NCI-H748 treated with DMSO at 0.1 percent for 48 hours (cell line): ENCODE measurements at regions not wholly inside any gene's neighbourhood (a gene's known extent, or its start where the extent isn't known, plus 50 kb on each side); places are given as distances from the start of the nearest gene placed in this dataset.
"Not testable (repeated sequence)": the region's sequence is repeated elsewhere in the genome, so short reads cannot be mapped to it uniquely, and the experiment has no call there.

Source experiments
- DNase-seq: peaks from one replicate; lab custom pipeline; 2025; lab: John Stamatoyannopoulos, UW

GRCh38 chr2:43019025-43019367, 207.4 kb downstream of the ZFP36L2 start:
- no peak for DNase-seq

- no peak for DNase-seq
These were observed 208.0 kb downstream of the ZFP36L2 start for GRCh38 chr2:43018179-43019024.

DNA sequence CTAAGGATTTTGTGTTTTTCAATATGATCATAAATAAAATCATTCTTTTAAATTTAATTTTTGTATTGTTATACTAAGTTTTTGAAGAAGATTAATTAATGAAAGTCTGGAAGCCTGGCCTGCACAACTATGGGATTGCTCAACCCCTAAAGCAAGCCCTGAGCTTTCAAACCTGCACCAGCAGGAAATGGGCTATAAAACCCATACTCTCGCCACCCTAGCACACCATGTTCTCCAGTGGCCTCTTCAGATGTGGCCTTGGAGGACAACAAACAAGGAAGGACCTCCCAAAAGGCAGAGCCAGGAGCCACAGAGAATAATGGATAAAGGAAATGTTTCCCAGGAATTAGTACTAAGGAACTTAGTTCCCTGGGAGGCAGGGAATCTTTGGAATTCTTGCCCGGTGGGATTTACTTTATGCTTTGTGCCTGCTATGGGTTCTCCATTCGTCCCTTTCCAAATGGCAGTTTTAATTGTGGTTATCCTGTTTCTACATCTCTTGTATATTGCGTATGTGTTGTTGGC, 212.5 kb downstream of the ZFP36L2 start:
- no peak for DNase-seq

- DNase-seq: no peak
These were observed 213.4 kb downstream of the ZFP36L2 start for GRCh38 chr2:43012966-43013365.

DNA sequence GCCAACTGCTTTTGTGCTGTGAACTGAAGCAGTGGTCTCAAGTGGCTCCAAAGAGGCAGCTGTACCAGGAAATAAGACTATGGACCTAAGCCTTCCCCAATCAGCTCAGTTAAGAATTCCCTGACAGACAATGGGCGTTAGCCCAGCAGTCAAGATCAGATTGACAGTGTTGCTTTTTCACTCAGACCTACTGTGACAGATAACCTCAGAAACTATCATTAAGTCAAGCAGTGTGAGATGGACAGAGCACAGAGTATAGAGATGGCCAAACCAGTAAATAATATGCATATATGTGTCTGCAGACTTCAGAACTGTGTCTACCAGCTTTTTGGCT, 215.3 kb downstream of the ZFP36L2 start:
- no peak for DNase-seq

GRCh38 chr2:43010438-43011157, 215.8 kb downstream of the ZFP36L2 start:
- DNase-seq: no peak

DNA sequence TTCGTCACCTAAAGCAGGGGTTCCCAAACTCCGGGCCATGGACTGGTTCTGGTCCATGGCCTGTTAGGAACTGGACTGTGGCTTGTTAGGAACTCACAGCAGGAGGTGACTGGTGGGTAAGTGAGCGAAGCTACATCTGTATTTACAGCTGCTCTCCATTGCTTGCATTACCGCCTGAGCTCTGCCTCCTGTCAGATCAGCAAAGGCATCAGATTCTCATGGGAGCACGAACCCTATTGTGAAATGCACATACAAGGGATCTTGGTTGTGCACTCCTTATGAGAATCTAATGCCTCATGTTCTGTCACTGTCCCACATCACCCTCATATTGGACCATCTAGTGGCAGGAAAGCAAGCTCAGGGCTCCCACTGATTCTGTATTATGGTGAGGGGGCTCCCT, 217.0 kb downstream of the ZFP36L2 start:
- DNase-seq: no peak

GRCh38 chr2:43008388-43008787, 216.0 kb upstream of the HAAO start:
- DNase-seq: no peak

DNA sequence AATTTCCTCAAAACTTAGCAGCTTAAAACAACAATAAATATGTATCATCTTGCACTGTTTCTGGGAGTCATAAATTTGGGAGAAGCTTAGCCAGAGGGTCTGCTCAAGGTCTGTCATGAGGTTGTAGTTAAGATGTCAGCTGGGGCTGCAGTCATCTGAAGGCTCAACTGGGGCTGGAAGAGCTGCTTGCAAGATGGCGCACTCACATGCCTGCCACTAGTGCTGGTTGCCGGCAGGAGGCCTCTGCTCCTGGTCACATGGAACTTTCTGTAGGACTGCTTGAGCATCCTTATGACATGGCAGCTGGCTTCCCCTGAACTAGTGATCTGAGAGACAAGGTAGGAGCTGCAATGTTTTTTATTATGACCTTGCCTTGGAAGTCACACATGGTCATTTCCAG, 215.5 kb upstream of the HAAO start:
- DNase-seq: no peak

- DNase-seq: no peak
These were observed 214.6 kb upstream of the HAAO start for GRCh38 chr2:43006834-43007543.

DNA sequence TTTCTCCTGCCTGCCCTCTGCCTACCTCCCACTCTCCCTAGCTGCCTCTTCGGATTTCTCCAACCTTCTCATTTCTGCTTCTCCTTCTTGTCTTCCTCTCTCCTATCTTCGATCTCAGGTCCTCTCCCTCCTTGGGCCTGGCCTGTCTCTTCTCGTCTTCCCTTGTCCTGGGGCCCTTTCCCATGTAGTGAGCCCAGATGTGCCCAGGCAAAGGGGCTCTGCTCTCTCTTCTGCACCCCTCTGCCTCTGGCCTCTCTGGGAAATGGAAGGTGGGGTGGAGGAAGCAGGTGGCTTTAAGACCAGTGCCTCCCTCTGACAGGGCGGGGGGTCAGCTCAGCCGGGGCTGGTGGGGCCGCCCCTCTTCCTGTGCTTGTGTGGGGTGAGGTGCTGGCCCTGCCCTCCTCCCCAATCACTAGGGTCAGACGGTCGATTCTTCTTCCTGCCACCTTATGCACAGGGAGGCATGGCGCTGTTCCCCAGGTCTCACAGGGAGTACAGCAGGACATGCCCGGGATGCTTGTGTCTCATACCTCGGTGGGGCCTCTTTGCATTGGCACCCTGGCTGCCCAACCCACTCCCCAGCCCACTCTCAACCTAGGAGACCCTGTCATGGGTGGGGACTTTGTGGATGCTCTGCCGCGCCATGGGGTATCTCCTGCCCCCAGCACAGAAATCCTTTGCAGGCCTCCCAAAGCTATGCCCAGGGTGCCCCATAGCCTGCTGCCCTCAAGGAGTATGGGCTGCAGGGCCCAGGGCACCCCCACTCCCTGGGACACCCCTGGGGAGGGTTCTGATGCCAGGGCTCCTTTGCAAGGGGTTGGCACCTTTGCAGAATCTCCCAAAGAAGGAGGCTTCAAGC, 213.8 kb upstream of the HAAO start:
- no peak for DNase-seq

DNA sequence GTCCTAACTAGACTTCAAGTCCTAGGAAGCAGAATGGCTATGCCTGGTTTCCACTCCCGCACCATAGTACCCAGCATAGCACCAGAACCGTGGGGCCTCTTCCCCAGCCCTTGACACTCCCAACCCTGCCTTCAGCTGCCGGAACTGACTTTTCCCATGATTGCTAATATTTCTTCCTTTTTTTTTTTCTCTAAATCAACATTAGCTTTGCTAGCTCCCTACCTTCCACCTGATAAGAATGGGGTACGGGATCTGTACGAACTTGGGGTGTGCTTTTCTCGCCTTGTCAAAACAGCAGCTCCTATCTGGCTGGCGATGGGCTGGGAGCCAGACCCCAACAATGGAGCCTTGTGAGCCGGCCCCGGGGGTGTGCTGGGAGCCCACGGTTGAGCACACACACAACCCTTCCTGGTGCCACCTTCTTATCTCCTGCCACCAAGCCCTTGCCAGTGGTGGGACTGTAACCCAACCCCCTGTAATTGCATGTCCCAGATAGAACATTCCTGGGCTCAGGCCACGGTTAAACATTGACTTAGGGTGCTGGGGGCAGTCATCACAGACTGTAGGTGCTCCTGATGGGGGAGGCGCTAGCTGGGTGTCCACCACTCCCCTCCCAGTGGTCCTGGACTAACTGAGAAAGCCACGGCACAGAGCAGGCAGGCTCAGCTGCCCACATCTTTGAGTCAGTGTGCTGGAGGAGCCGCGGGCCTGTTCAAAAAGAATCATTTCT, 213.0 kb upstream of the HAAO start:
- DNase-seq: no peak

- DNase-seq: no peak
These were observed 212.5 kb upstream of the HAAO start for GRCh38 chr2:43004879-43005244.

DNA sequence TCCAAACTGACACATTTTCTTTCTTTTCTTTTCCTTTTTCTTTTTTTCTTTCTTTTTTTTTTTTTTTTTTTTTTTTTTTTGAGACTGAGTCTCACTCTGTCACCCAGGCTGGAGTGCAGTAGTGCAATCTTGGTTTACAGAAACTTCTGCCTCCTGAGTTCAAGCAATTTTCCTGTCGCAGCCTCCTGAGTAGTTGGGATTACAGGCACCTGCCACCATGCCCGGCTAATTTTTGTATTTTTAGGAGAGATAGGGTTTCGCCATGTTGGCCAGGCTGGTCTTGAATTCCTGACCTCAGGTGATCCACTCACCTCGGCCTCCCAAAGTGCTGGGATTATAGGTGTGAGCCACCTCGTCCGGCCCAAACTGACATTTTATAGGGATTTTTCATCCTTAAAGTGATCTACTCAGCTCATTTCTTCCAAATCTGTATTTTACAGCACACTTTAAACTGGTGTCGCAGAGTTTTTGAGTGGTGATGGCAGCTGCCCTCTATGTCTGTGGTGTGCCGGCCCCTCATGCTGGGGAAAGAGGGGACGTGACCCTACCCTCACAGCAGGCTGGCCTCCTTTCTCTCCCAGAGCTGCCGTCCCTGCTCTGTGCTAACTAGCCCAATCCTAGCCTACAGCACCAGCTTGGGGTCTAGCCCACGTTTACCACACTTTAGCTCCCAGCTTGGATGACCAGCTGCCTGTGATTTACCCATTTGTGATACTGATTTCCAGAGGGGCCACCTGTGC, 211.9 kb upstream of the HAAO start:
- DNase-seq: not testable (repeated sequence)

DNA sequence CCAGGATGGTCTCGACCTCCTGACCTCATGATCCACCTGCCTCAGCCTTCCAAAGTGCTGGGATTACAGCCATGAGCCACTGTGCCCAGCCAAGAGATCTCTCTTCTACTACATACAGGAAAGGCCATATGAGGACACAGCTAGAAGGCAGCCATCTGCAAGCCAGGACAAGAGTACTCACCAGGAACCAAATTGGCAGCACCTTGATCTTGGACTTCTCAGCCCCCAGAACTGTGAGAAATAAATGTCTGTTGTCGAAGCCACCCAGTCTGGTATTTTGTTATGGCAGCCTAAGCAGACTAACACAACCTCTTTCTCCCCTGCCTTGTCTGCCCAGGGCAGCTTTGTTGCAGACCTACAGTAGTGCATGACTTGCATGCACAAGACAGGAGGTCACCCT, 211.3 kb upstream of the HAAO start:
- DNase-seq: no peak

- no peak for DNase-seq
These were observed 209.5 kb upstream of the HAAO start for GRCh38 chr2:43001787-43002468.

- no peak for DNase-seq
These were observed 208.6 kb upstream of the HAAO start for GRCh38 chr2:43001055-43001378.

GRCh38 chr2:43000242-43001054, 208.1 kb upstream of the HAAO start:
- DNase-seq: no peak

GRCh38 chr2:42999856-43000241, 207.5 kb upstream of the HAAO start:
- no peak for DNase-seq
